ENCODE measurements at regions not wholly inside any gene's neighbourhood (a gene's known extent, or its start where the extent isn't known, plus 50 kb on each side); places are given as distances from the start of the nearest gene placed in this dataset.

- H4K20me1 ChIP-seq (ENCODE audit: insufficient read depth) = no peaks in the 10 kb centered on the region
- TF ChIP-seq ZBTB33 (IDR thresholded peaks at IDR 0.05; ENCODE audit: extremely low read depth, insufficient replicate concordance, low read length) (no peak), REST (IDR thresholded peaks at IDR 0.05; ENCODE audit: low read depth) (peak; percentile 44)
- ChIA-PET CTCF (interaction anchor here (2.2 kb wide), 1 partner anchor 9 kb away, joined by 8 read pairs; no protein-coding TSS in a partner anchor), POLR2A (no interaction called here), RAD21 (ENCODE audit: low non-redundant PET in 1 of 2, low total read pairs in 2 of 2, uncharacterized antibody in 2 of 2, unreplicated experiment in 2 of 2) (no interaction called here)
- H3K4me1 ChIP-seq (ENCODE audit: control insufficient read depth in 1 of 2, insufficient read depth in 2 of 2, low read length in 2 of 2) = no peaks in the 10 kb centered on the region
- BruUV-seq (replicated peaks) = no TSS peak
- no peak for DNase-seq (ENCODE audit: low read depth, low spot score)
- H3K9me2 ChIP-seq (ENCODE audit: insufficient read depth) = no peaks in the 10 kb centered on the region
- no peaks in the 10 kb centered on the region for H3K9me3 ChIP-seq (ENCODE audit: control insufficient read depth in 1 of 2, insufficient read depth in 1 of 2, low read depth in 1 of 2, low read length in 2 of 2)
- H2AFZ ChIP-seq (ENCODE audit: low read depth, low read length, poor library complexity, severe bottlenecking) = no peak overlapping the region
- ATAC-seq = no peak
- H3K36me3 ChIP-seq (ENCODE audit: control insufficient read depth in 1 of 2, insufficient read depth in 2 of 2, low read length in 2 of 2) = no peaks in the 10 kb centered on the region
- no peak overlapping the region for H3K9ac ChIP-seq (ENCODE audit: low read length)
- no peak overlapping the region for H3K4me3 ChIP-seq (replicated peaks in 1 of 2; ENCODE audit: low read depth in 1 of 2, low read length in 2 of 2)
- intact Hi-C loops (cut with micrococcal nuclease) = no loop called here
- no peak overlapping the region for H3K27ac ChIP-seq (ENCODE audit: low read depth, low read length)
- no peak overlapping the region for H3K4me2 ChIP-seq (ENCODE audit: low read length)
- peaks cover 18% of the 10 kb centered on the region for H3K27me3 ChIP-seq (ENCODE audit: insufficient read depth, low read length)
- no peaks in the 10 kb centered on the region for H3K79me2 ChIP-seq (ENCODE audit: insufficient read depth, low read length)
Measured at GRCh38 chr2:121104721-121105141, 180.3 kb downstream of the TFCP2L1 start.

GRCh38 chr2:121110924-121111323 lies 174.1 kb downstream of the TFCP2L1 start:
- TF ChIP-seq CEBPB (IDR thresholded peaks at IDR 0.05; ENCODE audit: low read depth) (no peak), SRF (IDR thresholded peaks at IDR 0.05; ENCODE audit: low read depth) (no peak), EGR1 (IDR thresholded peaks at IDR 0.05; ENCODE audit: low read depth) (no peak), JUND (IDR thresholded peaks at IDR 0.05) (no peak), POLR2A (IDR thresholded peaks at IDR 0.05; ENCODE audit: borderline replicate concordance, extremely low read depth, insufficient read depth, insufficient read length) (no peak), SP1 (IDR thresholded peaks at IDR 0.05; ENCODE audit: low read depth) (no peak), EZH2phosphoT487 (IDR thresholded peaks at IDR 0.05; ENCODE audit: borderline replicate concordance) (no peak), POLR2AphosphoS5 (IDR thresholded peaks at IDR 0.05; ENCODE audit: low read depth, low read length) (no peak), FOSL1 (IDR thresholded peaks at IDR 0.05; ENCODE audit: low read depth) (no peak), TCF7L2 (IDR thresholded peaks at IDR 0.05; ENCODE audit: borderline replicate concordance, extremely low read depth, insufficient read depth, insufficient read length) (no peak), EZH2 (IDR thresholded peaks at IDR 0.05) (no peak)
- Histone ChIP-seq H3K4me1 (ENCODE audit: control insufficient read depth in 1 of 2, insufficient read depth in 2 of 2, low read length in 2 of 2) (no peaks in the 10 kb centered on the region), H3K9me3 (ENCODE audit: control insufficient read depth in 1 of 2, insufficient read depth in 1 of 2, low read depth in 1 of 2, low read length in 2 of 2) (no peaks in the 10 kb centered on the region), H3K9ac (ENCODE audit: low read length) (no peak overlapping the region), H2AFZ (ENCODE audit: low read depth, low read length, poor library complexity, severe bottlenecking) (no peak overlapping the region), H3K36me3 (ENCODE audit: control insufficient read depth in 1 of 2, insufficient read depth in 2 of 2, low read length in 2 of 2) (no peaks in the 10 kb centered on the region), H3K27me3 (ENCODE audit: insufficient read depth, low read length) (no peaks in the 10 kb centered on the region), H3K9me2 (ENCODE audit: insufficient read depth) (no peaks in the 10 kb centered on the region), H3K27ac (ENCODE audit: low read depth, low read length) (no peak overlapping the region), H3K4me3 (replicated peaks in 1 of 2; ENCODE audit: low read depth in 1 of 2, low read length in 2 of 2) (no peak overlapping the region), H3K4me2 (ENCODE audit: low read length) (no peak overlapping the region), H4K20me1 (ENCODE audit: insufficient read depth) (no peaks in the 10 kb centered on the region), H3K79me2 (ENCODE audit: insufficient read depth, low read length) (no peaks in the 10 kb centered on the region)
- POLR2A ChIA-PET = no interaction called here
- no TSS peak for BruUV-seq (replicated peaks)
- RAD21 ChIA-PET (ENCODE audit: low non-redundant PET in 1 of 2, low total read pairs in 2 of 2, uncharacterized antibody in 2 of 2, unreplicated experiment in 2 of 2) = no interaction called here
- ATAC-seq (no peak), DNase-seq (ENCODE audit: low read depth, low spot score) (no peak)
- CTCF ChIA-PET = interaction anchor here (1.0 kb wide), 1 partner anchor 17 kb away, joined by 3 read pairs; no protein-coding TSS in a partner anchor
- intact Hi-C loops (cut with micrococcal nuclease) = no loop called here
